CD4-positive, alpha-beta T cell (primary cell): ENCODE measurements at regions not wholly inside any gene's neighbourhood (a gene's known extent, or its start where the extent isn't known, plus 50 kb on each side); places are given as distances from the start of the nearest gene placed in this dataset.

Experiments used
- ATAC-seq: fragments of 200-7000 bp; cut with Tn5 transposase; one replicate; pipeline ENCODE4 v1.10.0; 2022; ENCODE audit warnings: mild to moderate bottlenecking; ENCODE audit not compliant: poor library complexity
- CTCF ChIA-PET: fragments of 350-600 bp; sonication (Branson Sonifier 250); formaldehyde crosslinking; loops from one replicate; lab custom pipeline; 2021; ENCODE audit warnings: antibody characterized with exemption, inconsistent platforms; lab: Charles Lee
- POLR2A ChIA-PET: fragments of 350-600 bp; sonication (Branson Sonifier 250); formaldehyde crosslinking; loops from one replicate; lab custom pipeline; 2021; ENCODE audit warnings: antibody characterized with exemption, inconsistent platforms; lab: Charles Lee
- DNase-seq, 14 experiments: peaks; one replicate each; pipeline ENCODE4 v3.0.0-alpha.2; 2013 to 2020; ENCODE audit warnings: mixed read lengths in 2 of 14
- H3K27ac ChIP-seq, 2 donors: one replicate each; pipeline versions ENCODE4 v1.5.1 to v1.7.0; 2013; ENCODE audit warnings: low read length in 2 of 2, low read depth in 1 of 2, mild to moderate bottlenecking in 1 of 2
- H3K27me3 ChIP-seq, 2 experiments: 1 replicate in 1 of 2; 2 replicates in 1 of 2; pipeline versions ENCODE4 v1.6.1 to v1.7.0; 2013; ENCODE audit warnings: low read length in 2 of 2, control low read depth in 1 of 2, mild to moderate bottlenecking in 1 of 2, moderate library complexity in 1 of 2; ENCODE audit not compliant: insufficient read depth in 2 of 2, control insufficient read depth in 1 of 2
- H3K36me3 ChIP-seq: one replicate; pipeline ENCODE4 v1.6.1; 2013; ENCODE audit warnings: low read length, control low read depth; ENCODE audit not compliant: insufficient read depth
- H3K4me1 ChIP-seq: one replicate; pipeline ENCODE4 v1.6.1; 2013; ENCODE audit warnings: low read length, control low read depth; ENCODE audit not compliant: insufficient read depth
- H3K4me3 ChIP-seq: one replicate; pipeline ENCODE4 v1.5.1; 2013; ENCODE audit warnings: mild to moderate bottlenecking, low read length, moderate library complexity
- H3K9me3 ChIP-seq, 2 experiments: 1 replicate in 1 of 2; 2 replicates in 1 of 2; pipeline versions ENCODE4 v1.6.1 to v1.7.0; 2013; ENCODE audit warnings: low read length in 2 of 2, mild to moderate bottlenecking in 2 of 2, control low read depth in 1 of 2, moderate library complexity in 1 of 2; ENCODE audit not compliant: control insufficient read depth in 1 of 2, insufficient read depth in 1 of 2
- H3K27ac Mint-ChIP-seq: one replicate; pipeline ENCODE4 v1.8.0; 2020; ENCODE audit warnings: mixed read lengths
- H3K27me3 Mint-ChIP-seq: one replicate; pipeline ENCODE4 v1.8.0; 2021; ENCODE audit warnings: mixed read lengths
- H3K36me3 Mint-ChIP-seq: one replicate; pipeline ENCODE4 v1.8.0; 2021; ENCODE audit warnings: low read depth, mixed read lengths
- H3K4me1 Mint-ChIP-seq: one replicate; pipeline ENCODE4 v1.8.0; 2021; ENCODE audit warnings: low read depth, mixed read lengths
- H3K4me3 Mint-ChIP-seq: one replicate; pipeline ENCODE4 v1.8.0; 2020; ENCODE audit warnings: mild to moderate bottlenecking, mixed read lengths
- H3K9me3 Mint-ChIP-seq: one replicate; pipeline ENCODE4 v1.8.0; 2020; ENCODE audit warnings: mixed read lengths
- intact Hi-C, 2 experiments: fragments of 100-400 bp; cut with DNase I in 1 of 2; cut with micrococcal nuclease in 1 of 2; formaldehyde crosslinking; loops; one replicate each; pipeline versions ENCODE4 v1.15.1 to v1.9.0; 2023 to 2025; cut with DNase I, micrococcal nuclease
- TF ChIP-seq, protein P1 (sequence below): fragments of 200-600 bp; IDR thresholded peaks from one replicate; pipeline ENCODE4 v1.8.0; 2022; ENCODE audit warnings: antibody characterized with exemption, mild to moderate bottlenecking

DNA sequence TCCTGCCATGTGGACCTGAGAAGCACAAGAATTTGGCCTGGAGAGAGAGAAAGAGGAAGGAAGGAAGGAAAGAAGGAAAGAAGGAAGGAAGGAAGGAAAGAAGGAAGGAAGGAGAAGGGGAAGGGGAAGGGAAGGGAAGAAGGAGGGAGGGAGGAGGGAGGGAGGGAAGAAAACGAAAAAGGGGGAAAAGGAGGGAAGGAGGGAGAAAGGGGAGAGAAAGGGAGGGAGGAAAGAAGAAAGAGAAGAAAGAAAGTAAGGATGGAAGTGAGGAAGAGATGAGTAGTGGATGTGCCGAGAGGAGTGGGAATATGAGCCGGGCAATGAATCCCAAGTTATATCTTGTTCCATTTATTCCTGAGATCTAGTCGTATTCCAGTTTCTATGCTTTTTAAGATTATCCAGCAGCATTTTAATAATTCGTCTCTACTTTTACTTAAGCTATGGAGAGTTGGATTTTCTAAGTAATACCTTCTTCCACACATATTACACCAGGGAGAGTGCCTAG, 247.8 kb downstream of the TDRD15 start:
- no peaks in the 10 kb centered on the region for H3K27me3 Mint-ChIP-seq
- no peaks in the 10 kb centered on the region for H3K36me3 ChIP-seq
- intact Hi-C loops = no loop called here
- no peak overlapping the region for H3K4me3 Mint-ChIP-seq
- H3K4me1 ChIP-seq = no peaks in the 10 kb centered on the region
- H3K27ac Mint-ChIP-seq = no peak overlapping the region
- H3K27ac ChIP-seq = no peak overlapping the region
- no peak for ATAC-seq
- DNase-seq = no peak
- POLR2A ChIA-PET = no interaction called here
- no peaks in the 10 kb centered on the region for H3K36me3 Mint-ChIP-seq
- no peaks in the 10 kb centered on the region for H3K9me3 ChIP-seq
- H3K4me1 Mint-ChIP-seq = no peaks in the 10 kb centered on the region
- peaks cover 2% of the 10 kb centered on the region for H3K9me3 Mint-ChIP-seq
- TF ChIP-seq, protein P1, sequence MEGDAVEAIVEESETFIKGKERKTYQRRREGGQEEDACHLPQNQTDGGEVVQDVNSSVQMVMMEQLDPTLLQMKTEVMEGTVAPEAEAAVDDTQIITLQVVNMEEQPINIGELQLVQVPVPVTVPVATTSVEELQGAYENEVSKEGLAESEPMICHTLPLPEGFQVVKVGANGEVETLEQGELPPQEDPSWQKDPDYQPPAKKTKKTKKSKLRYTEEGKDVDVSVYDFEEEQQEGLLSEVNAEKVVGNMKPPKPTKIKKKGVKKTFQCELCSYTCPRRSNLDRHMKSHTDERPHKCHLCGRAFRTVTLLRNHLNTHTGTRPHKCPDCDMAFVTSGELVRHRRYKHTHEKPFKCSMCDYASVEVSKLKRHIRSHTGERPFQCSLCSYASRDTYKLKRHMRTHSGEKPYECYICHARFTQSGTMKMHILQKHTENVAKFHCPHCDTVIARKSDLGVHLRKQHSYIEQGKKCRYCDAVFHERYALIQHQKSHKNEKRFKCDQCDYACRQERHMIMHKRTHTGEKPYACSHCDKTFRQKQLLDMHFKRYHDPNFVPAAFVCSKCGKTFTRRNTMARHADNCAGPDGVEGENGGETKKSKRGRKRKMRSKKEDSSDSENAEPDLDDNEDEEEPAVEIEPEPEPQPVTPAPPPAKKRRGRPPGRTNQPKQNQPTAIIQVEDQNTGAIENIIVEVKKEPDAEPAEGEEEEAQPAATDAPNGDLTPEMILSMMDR = no peak
- H3K27me3 ChIP-seq = no peaks in the 10 kb centered on the region
- H3K4me3 ChIP-seq = no peak overlapping the region
- CTCF ChIA-PET = no interaction called here

DNA sequence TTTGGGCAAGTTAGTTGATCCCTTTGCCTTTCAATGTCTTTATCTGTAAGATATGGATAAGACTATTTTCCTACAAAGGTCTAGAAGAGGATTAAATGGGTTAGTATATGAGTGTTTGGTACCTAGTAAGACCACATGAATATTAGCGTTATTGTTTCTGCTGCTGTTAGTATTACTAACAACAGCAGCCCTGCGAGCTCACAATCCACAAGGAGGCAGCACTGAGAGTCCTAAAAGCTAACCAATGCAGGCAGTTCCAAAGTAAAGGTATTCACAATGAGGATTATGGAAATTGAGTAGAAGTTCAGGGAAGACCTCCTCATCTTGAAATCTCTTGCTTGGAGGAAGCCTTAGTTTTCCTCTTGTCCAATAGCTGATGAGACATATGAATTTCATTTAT, 248.9 kb downstream of the TDRD15 start:
- H3K27me3 Mint-ChIP-seq = no peaks in the 10 kb centered on the region
- H3K36me3 Mint-ChIP-seq = no peaks in the 10 kb centered on the region
- no peak for ATAC-seq
- TF ChIP-seq, protein P1 = no peak
- POLR2A ChIA-PET = no interaction called here
- DNase-seq = no peak
- no peak overlapping the region for H3K4me3 ChIP-seq
- intact Hi-C loops = no loop called here
- no peaks in the 10 kb centered on the region for H3K9me3 ChIP-seq
- H3K36me3 ChIP-seq = no peaks in the 10 kb centered on the region
- no peaks in the 10 kb centered on the region for H3K4me1 Mint-ChIP-seq
- no peak overlapping the region for H3K27ac ChIP-seq
- CTCF ChIA-PET = no interaction called here
- H3K4me1 ChIP-seq = no peaks in the 10 kb centered on the region
- H3K27me3 ChIP-seq = no peaks in the 10 kb centered on the region
- no peak overlapping the region for H3K4me3 Mint-ChIP-seq
- no peak overlapping the region for H3K27ac Mint-ChIP-seq
- peaks cover 2% of the 10 kb centered on the region for H3K9me3 Mint-ChIP-seq

DNA sequence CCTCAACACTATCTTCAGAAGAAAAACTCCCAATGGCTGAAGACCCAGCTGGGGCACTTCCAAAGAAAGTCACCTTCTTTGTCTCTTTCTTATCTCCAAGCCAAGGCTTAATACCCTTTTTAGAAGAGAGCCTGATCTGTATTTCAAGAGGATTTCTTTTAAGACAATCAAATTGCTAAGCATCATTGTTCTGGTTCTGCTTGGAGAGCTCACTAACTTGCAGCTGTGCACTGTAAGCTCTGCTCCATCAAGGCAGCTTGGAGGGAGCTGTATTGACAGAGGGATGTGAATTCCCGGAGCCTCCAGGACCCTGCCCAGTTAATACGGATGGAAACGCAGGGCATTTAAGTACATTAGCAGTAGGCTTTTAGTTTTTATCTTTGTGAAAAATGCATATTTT, 253.1 kb downstream of the TDRD15 start:
- no peak overlapping the region for H3K27ac Mint-ChIP-seq

More for the DNA sequence above, 253.1 kb downstream of the TDRD15 start:
- no peak overlapping the region for H3K27ac ChIP-seq
- H3K27me3 ChIP-seq = no peaks in the 10 kb centered on the region
- no peak for DNase-seq
- no peaks in the 10 kb centered on the region for H3K27me3 Mint-ChIP-seq
- H3K9me3 Mint-ChIP-seq = peaks cover 2% of the 10 kb centered on the region
- peaks cover 0 to 7% of the 10 kb centered on the region in 2 experiments for H3K9me3 ChIP-seq
- H3K36me3 ChIP-seq = no peaks in the 10 kb centered on the region
- no peaks in the 10 kb centered on the region for H3K4me1 ChIP-seq
- TF ChIP-seq, protein P1 = no peak
- ATAC-seq = no peak
- H3K4me3 Mint-ChIP-seq = no peak overlapping the region
- CTCF ChIA-PET = no interaction called here
- intact Hi-C loops = no loop called here
- POLR2A ChIA-PET = no interaction called here
- no peak overlapping the region for H3K4me3 ChIP-seq
- H3K4me1 Mint-ChIP-seq = no peaks in the 10 kb centered on the region
- no peaks in the 10 kb centered on the region for H3K36me3 Mint-ChIP-seq
